ENCODE measurements at regions not wholly inside any gene's neighbourhood (a gene's known extent, or its start where the extent isn't known, plus 50 kb on each side); places are given as distances from the start of the nearest gene placed in this dataset.

DNA sequence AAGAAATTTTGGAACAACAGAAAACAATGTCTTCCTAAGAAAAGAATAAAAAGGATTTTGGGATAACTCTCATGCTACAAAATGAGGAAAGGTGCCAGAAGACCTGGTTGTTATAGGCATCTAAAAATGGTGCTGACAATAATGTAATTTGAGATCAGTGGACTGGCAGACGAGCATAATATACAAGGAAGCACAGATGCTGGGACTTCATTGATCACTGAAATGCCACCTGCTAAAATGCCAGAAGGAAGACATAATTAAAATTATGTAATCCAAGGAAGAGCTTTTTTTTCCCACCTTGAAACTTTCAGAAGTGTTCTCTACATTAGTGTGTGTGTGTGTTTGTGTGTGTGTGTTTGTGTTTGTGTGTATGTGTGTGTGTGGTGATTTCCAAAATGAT is 535.9 kb downstream of the XIRP2 start:
- H3K9me1 ChIP-seq (ENCODE audit: control insufficient read depth, extremely low read depth, insufficient read depth, low read length) = no peaks in the 10 kb centered on the region
- no peak overlapping the region for H2AFZ ChIP-seq (ENCODE audit: control insufficient read depth, low read length)

DNA sequence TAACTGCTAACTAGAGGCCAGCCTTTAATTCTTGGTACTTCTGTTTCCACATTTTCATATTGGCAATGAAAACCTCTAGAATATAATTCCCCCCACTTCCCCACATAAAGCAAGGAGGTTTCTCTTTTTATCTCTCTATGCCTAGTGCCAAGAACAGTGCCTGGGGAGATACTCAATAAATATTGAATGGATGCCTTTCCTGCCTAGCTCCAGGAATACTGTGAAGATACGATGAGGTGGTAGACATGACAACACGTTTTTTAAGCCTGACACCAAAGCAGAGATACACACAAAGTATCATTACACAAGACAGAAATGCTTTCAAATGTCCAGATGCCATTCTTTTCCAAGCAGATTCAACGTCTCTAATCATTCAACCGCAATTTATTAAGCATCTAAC is 535.5 kb downstream of the XIRP2 start:
- H3K36me3 ChIP-seq (ENCODE audit: control insufficient read depth in 2 of 2, extremely low read depth in 1 of 2, insufficient read depth in 2 of 2, low read length in 2 of 2) = no peaks in the 10 kb centered on the region
- H4K20me1 ChIP-seq (ENCODE audit: control insufficient read depth, extremely low read depth, insufficient read depth, low read length) = no peaks in the 10 kb centered on the region
- H3K4me1 ChIP-seq (ENCODE audit: control insufficient read depth, extremely low read depth, insufficient read depth, low read length) = no peaks in the 10 kb centered on the region
- no peaks in the 10 kb centered on the region for H3K9me3 ChIP-seq (ENCODE audit: control insufficient read depth, low read depth, low read length)
- H3K9ac ChIP-seq (ENCODE audit: control insufficient read depth, extremely low read depth, insufficient read depth, low read length) = no peak overlapping the region
- dilution Hi-C loops (cut with MboI; ENCODE audit: extremely low pct_ligation_motif_present, low sequenced_read_pairs) = no loop called here
- DNase-seq (ENCODE audit: low read depth, low spot score) (no peak), FAIRE-seq (no peak)
- no peaks in the 10 kb centered on the region for H3K9me1 ChIP-seq (ENCODE audit: control insufficient read depth, extremely low read depth, insufficient read depth, low read length)
- H3K79me2 ChIP-seq (ENCODE audit: control insufficient read depth, insufficient read depth, low read length) = no peaks in the 10 kb centered on the region
- no peak overlapping the region for H2AFZ ChIP-seq (ENCODE audit: control insufficient read depth, low read length)
- no peak overlapping the region for H3K4me3 ChIP-seq (ENCODE audit: control insufficient read depth in 2 of 3, extremely low read depth in 1 of 3, insufficient read depth in 2 of 3, low read depth in 1 of 3, low read length in 3 of 3)
- no peak for TF ChIP-seq EZH2 (IDR thresholded peaks at IDR 0.05; ENCODE audit: low read length)
- TF ChIP-seq, protein P1, sequence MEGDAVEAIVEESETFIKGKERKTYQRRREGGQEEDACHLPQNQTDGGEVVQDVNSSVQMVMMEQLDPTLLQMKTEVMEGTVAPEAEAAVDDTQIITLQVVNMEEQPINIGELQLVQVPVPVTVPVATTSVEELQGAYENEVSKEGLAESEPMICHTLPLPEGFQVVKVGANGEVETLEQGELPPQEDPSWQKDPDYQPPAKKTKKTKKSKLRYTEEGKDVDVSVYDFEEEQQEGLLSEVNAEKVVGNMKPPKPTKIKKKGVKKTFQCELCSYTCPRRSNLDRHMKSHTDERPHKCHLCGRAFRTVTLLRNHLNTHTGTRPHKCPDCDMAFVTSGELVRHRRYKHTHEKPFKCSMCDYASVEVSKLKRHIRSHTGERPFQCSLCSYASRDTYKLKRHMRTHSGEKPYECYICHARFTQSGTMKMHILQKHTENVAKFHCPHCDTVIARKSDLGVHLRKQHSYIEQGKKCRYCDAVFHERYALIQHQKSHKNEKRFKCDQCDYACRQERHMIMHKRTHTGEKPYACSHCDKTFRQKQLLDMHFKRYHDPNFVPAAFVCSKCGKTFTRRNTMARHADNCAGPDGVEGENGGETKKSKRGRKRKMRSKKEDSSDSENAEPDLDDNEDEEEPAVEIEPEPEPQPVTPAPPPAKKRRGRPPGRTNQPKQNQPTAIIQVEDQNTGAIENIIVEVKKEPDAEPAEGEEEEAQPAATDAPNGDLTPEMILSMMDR (optimal IDR thresholded peaks at IDR 0.05 in 1 of 3, IDR thresholded peaks at IDR 0.05 in 1 of 3, conservative IDR thresholded peaks at IDR 0.05 in 1 of 3; ENCODE audit: extremely low read depth in 1 of 3, insufficient read depth in 2 of 3, low read length in 3 of 3) = no peak
- no peak overlapping the region for H3K4me2 ChIP-seq (ENCODE audit: control insufficient read depth, extremely low read depth, insufficient read depth, low read depth, low read length)
- no peak overlapping the region for H3K27ac ChIP-seq (ENCODE audit: control insufficient read depth, insufficient read depth, low read length)
- no peaks in the 10 kb centered on the region for H3K27me3 ChIP-seq (ENCODE audit: control insufficient read depth, extremely low read depth, insufficient read depth, low read length)

More for the DNA sequence above, 535.9 kb downstream of the XIRP2 start:
- TF ChIP-seq, protein P1 (optimal IDR thresholded peaks at IDR 0.05 in 1 of 3, IDR thresholded peaks at IDR 0.05 in 1 of 3, conservative IDR thresholded peaks at IDR 0.05 in 1 of 3; ENCODE audit: extremely low read depth in 1 of 3, insufficient read depth in 2 of 3, low read length in 3 of 3) = no peak
- no peak for TF ChIP-seq EZH2 (IDR thresholded peaks at IDR 0.05; ENCODE audit: low read length)
- H3K27ac ChIP-seq (ENCODE audit: control insufficient read depth, insufficient read depth, low read length) = no peak overlapping the region
- dilution Hi-C loops (cut with MboI; ENCODE audit: extremely low pct_ligation_motif_present, low sequenced_read_pairs) = no loop called here
- no peaks in the 10 kb centered on the region for H3K9me3 ChIP-seq (ENCODE audit: control insufficient read depth, low read depth, low read length)
- no peaks in the 10 kb centered on the region for H3K27me3 ChIP-seq (ENCODE audit: control insufficient read depth, extremely low read depth, insufficient read depth, low read length)
- H3K4me2 ChIP-seq (ENCODE audit: control insufficient read depth, extremely low read depth, insufficient read depth, low read depth, low read length) = no peak overlapping the region
- no peaks in the 10 kb centered on the region for H3K79me2 ChIP-seq (ENCODE audit: control insufficient read depth, insufficient read depth, low read length)
- H3K4me1 ChIP-seq (ENCODE audit: control insufficient read depth, extremely low read depth, insufficient read depth, low read length) = no peaks in the 10 kb centered on the region
- H3K36me3 ChIP-seq (ENCODE audit: control insufficient read depth in 2 of 2, extremely low read depth in 1 of 2, insufficient read depth in 2 of 2, low read length in 2 of 2) = no peaks in the 10 kb centered on the region
- DNase-seq (ENCODE audit: low read depth, low spot score) (no peak), FAIRE-seq (no peak)
- H4K20me1 ChIP-seq (ENCODE audit: control insufficient read depth, extremely low read depth, insufficient read depth, low read length) = no peaks in the 10 kb centered on the region
- H3K9ac ChIP-seq (ENCODE audit: control insufficient read depth, extremely low read depth, insufficient read depth, low read length) = no peak overlapping the region
- no peak overlapping the region for H3K4me3 ChIP-seq (ENCODE audit: control insufficient read depth in 2 of 3, extremely low read depth in 1 of 3, insufficient read depth in 2 of 3, low read depth in 1 of 3, low read length in 3 of 3)

Data from keratinocyte (primary cell).